ENCODE measurements at regions not wholly inside any gene's neighbourhood (a gene's known extent, or its start where the extent isn't known, plus 50 kb on each side); places are given as distances from the start of the nearest gene placed in this dataset.

- TF ChIP-seq, protein P1, sequence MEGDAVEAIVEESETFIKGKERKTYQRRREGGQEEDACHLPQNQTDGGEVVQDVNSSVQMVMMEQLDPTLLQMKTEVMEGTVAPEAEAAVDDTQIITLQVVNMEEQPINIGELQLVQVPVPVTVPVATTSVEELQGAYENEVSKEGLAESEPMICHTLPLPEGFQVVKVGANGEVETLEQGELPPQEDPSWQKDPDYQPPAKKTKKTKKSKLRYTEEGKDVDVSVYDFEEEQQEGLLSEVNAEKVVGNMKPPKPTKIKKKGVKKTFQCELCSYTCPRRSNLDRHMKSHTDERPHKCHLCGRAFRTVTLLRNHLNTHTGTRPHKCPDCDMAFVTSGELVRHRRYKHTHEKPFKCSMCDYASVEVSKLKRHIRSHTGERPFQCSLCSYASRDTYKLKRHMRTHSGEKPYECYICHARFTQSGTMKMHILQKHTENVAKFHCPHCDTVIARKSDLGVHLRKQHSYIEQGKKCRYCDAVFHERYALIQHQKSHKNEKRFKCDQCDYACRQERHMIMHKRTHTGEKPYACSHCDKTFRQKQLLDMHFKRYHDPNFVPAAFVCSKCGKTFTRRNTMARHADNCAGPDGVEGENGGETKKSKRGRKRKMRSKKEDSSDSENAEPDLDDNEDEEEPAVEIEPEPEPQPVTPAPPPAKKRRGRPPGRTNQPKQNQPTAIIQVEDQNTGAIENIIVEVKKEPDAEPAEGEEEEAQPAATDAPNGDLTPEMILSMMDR (IDR thresholded peaks at IDR 0.05): no peak
- TF ChIP-seq POLR2A (IDR thresholded peaks at IDR 0.05; ENCODE audit: low read length) (no peak), NFE2L2 (conservative IDR thresholded peaks at IDR 0.05; ENCODE audit: low read length) (no peak), GATA3 (IDR thresholded peaks at IDR 0.05; ENCODE audit: borderline replicate concordance) (no peak), RFX5 (IDR thresholded peaks at IDR 0.05) (no peak), SMC3 (IDR thresholded peaks at IDR 0.05) (no peak), USF2 (IDR thresholded peaks at IDR 0.05) (no peak), ELK1 (IDR thresholded peaks at IDR 0.05; ENCODE audit: low read depth, low read length) (no peak)
Observed at GRCh38 chr3:21847005-21847404, 96.0 kb upstream of the ZNF385D start.
